Ecto neural progenitor cell (in vitro differentiated cells): ENCODE measurements at regions not wholly inside any gene's neighbourhood (a gene's known extent, or its start where the extent isn't known, plus 50 kb on each side); places are given as distances from the start of the nearest gene placed in this dataset.
A peak's percentile ranks its signal among the peaks of the same experiment; 100 is the strongest.

Source experiments
- DNase-seq: peaks from one replicate; pipeline ENCODE4 v3.0.0-alpha.2; 2018; ENCODE audit warnings: low spot score

GRCh38 chr5:73266176-73266738 lies 93.3 kb downstream of the TMEM174 start:
- DNase-seq, result peak; percentile 42

- DNase-seq, result peak; percentile 35
These were observed 92.6 kb downstream of the TMEM174 start for GRCh38 chr5:73265641-73266040.

- no peak for DNase-seq
These were observed 91.6 kb downstream of the TMEM174 start for GRCh38 chr5:73264631-73265030.

- DNase-seq, result no peak
These were observed 90.2 kb downstream of the TMEM174 start for GRCh38 chr5:73263001-73263710.

GRCh38 chr5:73256862-73257261 lies 83.9 kb downstream of the TMEM174 start:
- no peak for DNase-seq

GRCh38 chr5:73256462-73256861 lies 83.5 kb downstream of the TMEM174 start:
- no peak for DNase-seq

- no peak for DNase-seq
These were observed 83.0 kb downstream of the TMEM174 start for GRCh38 chr5:73256012-73256411.

- DNase-seq, result no peak
These were observed 81.6 kb downstream of the TMEM174 start for GRCh38 chr5:73254642-73255041.

- DNase-seq, result no peak
These were observed 80.2 kb downstream of the TMEM174 start for GRCh38 chr5:73253047-73253660.

GRCh38 chr5:73250645-73251044 lies 77.7 kb downstream of the TMEM174 start:
- DNase-seq, result no peak

- DNase-seq, result no peak
These were observed 69.7 kb downstream of the TMEM174 start for GRCh38 chr5:73242735-73243134.

GRCh38 chr5:73238873-73239272 lies 65.9 kb downstream of the TMEM174 start:
- DNase-seq, result no peak

- no peak for DNase-seq
These were observed 63.6 kb downstream of the TMEM174 start for GRCh38 chr5:73236541-73237128.

GRCh38 chr5:73234204-73234555 lies 61.2 kb downstream of the TMEM174 start:
- DNase-seq, result no peak

GRCh38 chr5:73233461-73234203 lies 60.6 kb downstream of the TMEM174 start:
- DNase-seq, result peak; percentile 87

GRCh38 chr5:73233053-73233460 lies 60.1 kb downstream of the TMEM174 start:
- peak; percentile 76 for DNase-seq

GRCh38 chr5:73232266-73233041 lies 59.5 kb downstream of the TMEM174 start:
- peak; percentile 65 for DNase-seq

- DNase-seq, result no peak
These were observed 58.3 kb downstream of the TMEM174 start for GRCh38 chr5:73231246-73231778.

- peak; percentile 71 for DNase-seq
These were observed 57.6 kb downstream of the TMEM174 start for GRCh38 chr5:73230264-73231245.

GRCh38 chr5:73229271-73229670 lies 56.3 kb downstream of the TMEM174 start:
- DNase-seq, result no peak
